GM12865 (cell line): ENCODE measurements at regions not wholly inside any gene's neighbourhood (a gene's known extent, or its start where the extent isn't known, plus 50 kb on each side); places are given as distances from the start of the nearest gene placed in this dataset.

Experiments
- DNase-seq: peaks from one replicate; pipeline ENCODE4 v3.0.0; 2010; ENCODE audit warnings: low read depth
- H3K4me3 ChIP-seq: 2 replicates; pipeline ENCODE4 v1.5.1; 2011; ENCODE audit warnings: mild to moderate bottlenecking, low read depth, low read length, control low read depth
- CTCF ChIP-seq: IDR thresholded peaks from 2 replicates; pipeline ENCODE4 v1.5.1; 2011; ENCODE audit warnings: low read length, control low read depth, low read depth, inconsistent platforms; ENCODE audit not compliant: insufficient read depth; ENCODE audit errors: missing control alignments

GRCh38 chr15:93501946-93502345, 412.9 kb upstream of the RGMA start:
- TF ChIP-seq CTCF, result no peak
- no peak overlapping the region for H3K4me3 ChIP-seq
- DNase-seq, result no peak

- DNase-seq, result no peak
- no peak for TF ChIP-seq CTCF
- H3K4me3 ChIP-seq, result no peak overlapping the region
Measured at GRCh38 chr15:93500155-93500554, 411.1 kb upstream of the RGMA start.

GRCh38 chr15:93497291-93497690, 408.3 kb upstream of the RGMA start:
- no peak overlapping the region for H3K4me3 ChIP-seq
- no peak for DNase-seq
- no peak for TF ChIP-seq CTCF

GRCh38 chr15:93496888-93497287, 407.9 kb upstream of the RGMA start:
- no peak for TF ChIP-seq CTCF
- no peak overlapping the region for H3K4me3 ChIP-seq
- no peak for DNase-seq

GRCh38 chr15:93495799-93496637, 407.0 kb upstream of the RGMA start:
- no peak for DNase-seq
- TF ChIP-seq CTCF, result no peak
- H3K4me3 ChIP-seq, result no peak overlapping the region

GRCh38 chr15:93493172-93493571, 404.2 kb upstream of the RGMA start:
- no peak overlapping the region for H3K4me3 ChIP-seq
- TF ChIP-seq CTCF, result no peak
- DNase-seq, result no peak

GRCh38 chr15:93491291-93491690, 402.3 kb upstream of the RGMA start:
- H3K4me3 ChIP-seq, result no peak overlapping the region
- no peak for TF ChIP-seq CTCF
- DNase-seq, result no peak
